DND-41 (cell line): ENCODE measurements at regions not wholly inside any gene's neighbourhood (a gene's known extent, or its start where the extent isn't known, plus 50 kb on each side); places are given as distances from the start of the nearest gene placed in this dataset.

ENCODE experiments used
- ATAC-seq: fragments of 200-7000 bp; cut with Tn5 transposase; 3 replicates; pipeline ENCODE4 v1.9.1; 2021; ENCODE audit warnings: low read depth; ENCODE audit not compliant: insufficient read depth
- DNase-seq: peaks from one replicate; pipeline ENCODE4 v3.0.0-alpha.2; 2020
- H2AFZ ChIP-seq: 2 replicates; pipeline ENCODE4 v1.6.0; 2012; ENCODE audit warnings: low read depth, low read length
- H3K27ac ChIP-seq: 2 replicates; pipeline ENCODE4 v1.5.1; 2012; ENCODE audit warnings: low read length, inconsistent platforms
- H3K27me3 ChIP-seq: fragments of 200-600 bp; sonication (generic); 2 replicates; pipeline ENCODE4 v1.6.0; 2012; ENCODE audit warnings: low read length, mild to moderate bottlenecking, inconsistent platforms; ENCODE audit not compliant: insufficient read depth, poor library complexity
- H3K36me3 ChIP-seq: 2 replicates; pipeline ENCODE4 v1.5.1; 2012; ENCODE audit warnings: low read length, inconsistent platforms; ENCODE audit not compliant: insufficient read depth
- H3K4me1 ChIP-seq: 2 replicates; pipeline ENCODE4 v1.5.1; 2012; ENCODE audit warnings: mild to moderate bottlenecking, low read length; ENCODE audit not compliant: insufficient read depth
- H3K4me2 ChIP-seq: 2 replicates; pipeline ENCODE4 v1.6.0; 2012; ENCODE audit warnings: mild to moderate bottlenecking, moderate library complexity, low read length, inconsistent platforms; ENCODE audit not compliant: insufficient read depth
- H3K4me3 ChIP-seq, 2 experiments: fragments of 200-600 bp in 1 of 2; shearing (Covaris generic) in 1 of 2; 2 replicates each; pipeline ENCODE4 v1.5.1; 2012 to 2016; ENCODE audit warnings: inconsistent platforms in 2 of 2, low read length in 2 of 2, mild to moderate bottlenecking in 2 of 2, low read depth in 1 of 2, moderate library complexity in 1 of 2
- H3K79me2 ChIP-seq: 2 replicates; pipeline ENCODE4 v1.6.0; 2012; ENCODE audit warnings: low read length, inconsistent platforms; ENCODE audit not compliant: insufficient read depth
- H3K9ac ChIP-seq: 2 replicates; pipeline ENCODE4 v1.6.0; 2012; ENCODE audit warnings: low read depth, mild to moderate bottlenecking, inconsistent platforms, low read length, moderate library complexity
- H3K9me3 ChIP-seq: 2 replicates; pipeline ENCODE4 v1.5.1; 2012; ENCODE audit warnings: low read length, moderate library complexity, mild to moderate bottlenecking, inconsistent platforms; ENCODE audit not compliant: insufficient read depth, severe bottlenecking
- H4K20me1 ChIP-seq: 2 replicates; pipeline ENCODE4 v1.6.0; 2012; ENCODE audit warnings: low read length; ENCODE audit not compliant: insufficient read depth
- CTCF ChIP-seq: IDR thresholded peaks from 2 replicates; pipeline ENCODE4 v1.5.1; 2012; ENCODE audit warnings: borderline replicate concordance, low read length, moderate library complexity, mild to moderate bottlenecking; ENCODE audit not compliant: poor library complexity, severe bottlenecking; ENCODE audit errors: extremely low read depth
- EZH2 ChIP-seq: IDR thresholded peaks from 3 replicates; pipeline ENCODE4 v1.6.1; 2012; ENCODE audit warnings: borderline replicate concordance, low read depth, mild to moderate bottlenecking, moderate library complexity, low read length, inconsistent platforms; ENCODE audit not compliant: severe bottlenecking

GRCh38 chr5:117302949-117303348, 728.3 kb upstream of the SEMA6A start:
- Histone ChIP-seq H3K4me2 (no peak overlapping the region), H3K4me1 (no peaks in the 10 kb centered on the region), H4K20me1 (no peaks in the 10 kb centered on the region), H3K27me3 (no peaks in the 10 kb centered on the region), H3K9ac (no peak overlapping the region), H3K36me3 (no peaks in the 10 kb centered on the region), H2AFZ (no peak overlapping the region), H3K27ac (no peak overlapping the region), H3K79me2 (no peaks in the 10 kb centered on the region), H3K9me3 (no peaks in the 10 kb centered on the region), H3K4me3 (no peak overlapping the region)
- no peak for ATAC-seq
- no peak for DNase-seq
- no peak for TF ChIP-seq CTCF
- no peak for TF ChIP-seq EZH2

- no peak overlapping the region for H3K9ac ChIP-seq
- H3K4me2 ChIP-seq: no peak overlapping the region
- no peaks in the 10 kb centered on the region for H3K4me1 ChIP-seq
- no peaks in the 10 kb centered on the region for H3K9me3 ChIP-seq
- no peak overlapping the region for H2AFZ ChIP-seq
- H3K79me2 ChIP-seq: no peaks in the 10 kb centered on the region
- H3K4me3 ChIP-seq: no peak overlapping the region
- no peak overlapping the region for H3K27ac ChIP-seq
- TF ChIP-seq EZH2 (no peak), CTCF (no peak)
- DNase-seq: no peak
- H3K27me3 ChIP-seq: no peaks in the 10 kb centered on the region
- ATAC-seq: no peak
- no peaks in the 10 kb centered on the region for H3K36me3 ChIP-seq
- H4K20me1 ChIP-seq: no peaks in the 10 kb centered on the region
Measured at GRCh38 chr5:117302473-117302872, 727.9 kb upstream of the SEMA6A start.

- no peak overlapping the region for H3K9ac ChIP-seq
Measured at GRCh38 chr5:117299936-117300328, 725.3 kb upstream of the SEMA6A start.

More at GRCh38 chr5:117299936-117300328, 725.3 kb upstream of the SEMA6A start:
- Histone ChIP-seq H3K36me3 (no peaks in the 10 kb centered on the region), H3K27ac (no peak overlapping the region), H3K4me3 (no peak overlapping the region), H2AFZ (no peak overlapping the region), H3K4me1 (no peaks in the 10 kb centered on the region), H3K4me2 (no peak overlapping the region), H3K9me3 (no peaks in the 10 kb centered on the region), H3K79me2 (no peaks in the 10 kb centered on the region), H3K27me3 (no peaks in the 10 kb centered on the region), H4K20me1 (no peaks in the 10 kb centered on the region)
- TF ChIP-seq CTCF (no peak), EZH2 (no peak)
- no peak for ATAC-seq
- no peak for DNase-seq
